ENCODE measurements at regions not wholly inside any gene's neighbourhood (a gene's known extent, or its start where the extent isn't known, plus 50 kb on each side); places are given as distances from the start of the nearest gene placed in this dataset.

DNA sequence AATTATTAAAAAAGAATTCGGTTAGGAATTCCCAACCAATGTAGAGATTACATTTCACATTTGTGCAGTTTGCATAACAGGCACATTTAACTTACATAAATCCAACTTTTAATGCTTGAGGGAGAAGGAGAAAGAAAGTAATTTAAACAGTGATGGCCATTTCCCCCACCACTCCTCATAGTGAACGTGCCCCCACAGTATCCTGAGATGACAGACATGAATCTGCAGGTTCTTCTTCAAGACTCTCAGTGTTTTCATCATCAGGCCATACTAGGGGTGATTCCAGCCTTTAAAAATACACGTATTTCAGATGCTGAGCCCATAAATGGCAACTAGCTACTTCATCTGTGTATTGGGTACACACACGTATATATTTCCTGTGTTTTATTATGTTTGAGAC lies 51.3 kb upstream of the WIPF1 start:
- H3K27ac ChIP-seq = no peak overlapping the region
- no peak overlapping the region for H3K4me3 ChIP-seq
- H3K36me3 ChIP-seq = no peaks in the 10 kb centered on the region
- intact Hi-C loops (cut with DNase I) = no loop called here
- H3K4me1 ChIP-seq (replicated peaks) = no peaks in the 10 kb centered on the region
- H3K27me3 ChIP-seq (replicated peaks; ENCODE audit: insufficient read depth) = no peaks in the 10 kb centered on the region
- H3K9me3 ChIP-seq = no peaks in the 10 kb centered on the region
- TF ChIP-seq, protein P1, sequence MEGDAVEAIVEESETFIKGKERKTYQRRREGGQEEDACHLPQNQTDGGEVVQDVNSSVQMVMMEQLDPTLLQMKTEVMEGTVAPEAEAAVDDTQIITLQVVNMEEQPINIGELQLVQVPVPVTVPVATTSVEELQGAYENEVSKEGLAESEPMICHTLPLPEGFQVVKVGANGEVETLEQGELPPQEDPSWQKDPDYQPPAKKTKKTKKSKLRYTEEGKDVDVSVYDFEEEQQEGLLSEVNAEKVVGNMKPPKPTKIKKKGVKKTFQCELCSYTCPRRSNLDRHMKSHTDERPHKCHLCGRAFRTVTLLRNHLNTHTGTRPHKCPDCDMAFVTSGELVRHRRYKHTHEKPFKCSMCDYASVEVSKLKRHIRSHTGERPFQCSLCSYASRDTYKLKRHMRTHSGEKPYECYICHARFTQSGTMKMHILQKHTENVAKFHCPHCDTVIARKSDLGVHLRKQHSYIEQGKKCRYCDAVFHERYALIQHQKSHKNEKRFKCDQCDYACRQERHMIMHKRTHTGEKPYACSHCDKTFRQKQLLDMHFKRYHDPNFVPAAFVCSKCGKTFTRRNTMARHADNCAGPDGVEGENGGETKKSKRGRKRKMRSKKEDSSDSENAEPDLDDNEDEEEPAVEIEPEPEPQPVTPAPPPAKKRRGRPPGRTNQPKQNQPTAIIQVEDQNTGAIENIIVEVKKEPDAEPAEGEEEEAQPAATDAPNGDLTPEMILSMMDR (IDR thresholded peaks at IDR 0.05) = no peak
- TF ChIP-seq POLR2AphosphoS5 (IDR thresholded peaks at IDR 0.05) (no peak), POLR2A (IDR thresholded peaks at IDR 0.05) (no peak)
- DNase-seq (ENCODE audit: low spot score) = no peak
- WGBS = 95% methylated on average over 4 of the region's 4 CpGs

All from prostate gland (tissue), 2 donors.